ENCODE measurements at regions not wholly inside any gene's neighbourhood (a gene's known extent, or its start where the extent isn't known, plus 50 kb on each side); places are given as distances from the start of the nearest gene placed in this dataset.
"Not testable (repeated sequence)": the region's sequence is repeated elsewhere in the genome, so short reads cannot be mapped to it uniquely, and the experiment has no call there.

DNA sequence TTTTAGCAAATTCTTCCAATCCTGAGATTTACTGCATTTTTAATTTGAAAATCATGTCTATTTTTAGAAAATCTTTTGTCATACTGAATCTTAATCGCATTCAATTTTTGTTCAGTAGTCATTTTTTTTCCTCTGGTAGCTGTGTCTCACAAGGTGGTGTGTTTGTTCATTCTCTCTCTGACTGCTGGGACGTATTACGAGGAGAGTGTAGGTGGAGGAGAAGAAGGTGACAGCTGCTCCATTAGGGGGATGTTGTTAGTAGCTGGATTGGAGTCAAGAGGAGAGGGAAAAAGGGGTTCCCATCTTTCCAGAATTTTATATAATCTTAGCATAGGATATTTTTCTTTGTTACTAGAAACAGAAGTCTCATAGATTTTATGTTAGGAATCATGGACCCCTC, 804.2 kb downstream of the PRIM2 start:
- DNase-seq: not testable (repeated sequence)

- DNase-seq: not testable (repeated sequence)
These were observed 806.3 kb downstream of the PRIM2 start for GRCh38 chr6:58123770-58124169.

DNA sequence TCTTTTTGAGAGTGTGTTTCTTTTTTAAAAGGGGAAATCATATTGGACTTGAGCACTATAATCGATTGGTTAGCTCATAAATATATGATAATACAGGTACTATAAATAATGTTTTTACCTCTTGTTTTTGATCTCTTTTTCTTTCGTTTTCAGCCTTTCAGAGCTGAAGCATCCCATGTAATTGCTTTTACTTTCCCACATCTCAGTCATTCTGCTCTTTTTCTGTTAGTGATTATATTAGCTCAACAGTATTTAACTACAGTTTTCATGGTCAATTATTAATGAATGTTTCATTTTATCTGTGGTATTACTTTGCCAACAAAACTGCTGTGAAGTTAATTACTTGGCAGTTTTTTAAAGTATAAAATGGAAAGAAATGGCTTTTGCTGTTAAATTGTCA, 811.1 kb downstream of the PRIM2 start:
- DNase-seq: not testable (repeated sequence)

GRCh38 chr6:58129098-58129497, 811.7 kb downstream of the PRIM2 start:
- DNase-seq: not testable (repeated sequence)

DNA sequence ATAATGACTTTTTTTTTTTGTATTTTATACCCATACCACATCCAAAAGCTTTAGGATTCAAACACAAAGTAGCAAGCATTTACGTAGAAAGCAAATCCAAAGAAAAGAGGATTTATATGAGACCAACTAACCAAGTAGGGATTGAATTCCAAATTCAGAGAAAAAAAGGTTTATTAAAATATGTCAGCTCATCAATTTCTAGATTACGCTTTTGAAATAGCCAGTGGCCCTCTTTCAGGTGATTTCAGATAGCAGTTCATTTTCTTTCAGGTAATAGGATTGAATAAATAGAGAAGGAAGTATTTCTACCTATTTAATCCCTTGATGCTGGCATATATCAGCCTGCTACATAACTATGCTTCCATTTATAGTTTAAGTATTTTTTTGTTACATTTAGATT, 822.3 kb downstream of the PRIM2 start:
- DNase-seq: not testable (repeated sequence)

DNA sequence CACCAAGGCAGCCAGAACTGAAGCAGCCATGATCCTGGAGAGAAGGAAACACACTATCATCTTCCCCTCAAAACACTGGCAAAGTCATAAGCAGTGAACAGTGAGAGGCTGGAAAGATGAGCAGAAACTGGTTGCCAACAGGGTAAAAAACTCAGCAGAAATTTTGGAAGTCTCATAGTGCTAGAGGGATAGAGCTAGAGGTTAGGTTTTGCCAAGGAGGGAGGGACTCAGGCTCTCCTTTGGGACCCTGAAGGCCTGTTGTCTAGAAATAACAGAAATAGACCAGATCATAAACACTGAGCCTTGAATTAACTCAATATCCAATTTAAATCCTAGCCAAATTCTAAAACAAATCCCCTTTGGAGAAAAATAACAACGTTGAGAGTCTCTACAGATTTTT, 853.6 kb downstream of the PRIM2 start:
- DNase-seq: not testable (repeated sequence)

GRCh38 chr6:58181557-58182065, 864.2 kb downstream of the PRIM2 start:
- DNase-seq: not testable (repeated sequence)

DNA sequence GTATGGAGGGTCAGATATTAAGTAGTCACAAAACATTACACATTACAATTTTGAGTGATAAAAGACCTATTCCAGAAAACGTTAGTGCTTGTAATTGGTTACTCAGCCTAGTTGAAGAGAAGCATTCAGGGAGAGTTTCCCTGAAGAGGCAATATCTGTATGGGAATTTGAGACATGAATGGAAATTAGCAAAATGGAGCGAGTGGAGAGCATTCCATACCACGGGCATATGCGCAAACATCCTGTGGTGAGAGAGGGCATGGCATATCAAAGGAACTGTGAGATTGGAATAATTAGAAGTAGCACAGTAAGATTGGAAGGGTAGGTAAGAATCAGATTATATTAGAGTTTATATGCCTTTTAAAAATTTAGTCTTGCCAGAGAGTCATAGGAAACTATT, 867.9 kb downstream of the PRIM2 start:
- DNase-seq: not testable (repeated sequence)

DNA sequence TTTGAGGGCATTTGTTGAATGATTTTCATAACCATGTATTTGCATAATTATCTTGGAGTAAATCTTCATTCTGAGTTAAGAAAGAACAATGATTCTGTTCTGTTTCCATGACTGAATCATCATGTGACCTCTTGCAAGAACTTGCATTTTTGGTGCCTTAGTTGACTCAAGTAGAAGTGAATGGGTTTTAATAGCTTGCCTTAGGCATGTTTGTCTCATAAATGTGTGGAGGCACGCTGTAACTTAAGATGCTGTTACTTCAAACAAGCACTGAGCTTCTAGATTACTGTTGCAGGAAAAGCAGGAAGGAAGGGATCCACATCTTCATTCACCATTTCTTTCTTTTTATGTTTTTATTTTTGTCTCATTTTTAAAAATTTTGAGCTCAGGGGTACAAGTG, 875.8 kb downstream of the PRIM2 start:
- not testable (repeated sequence) for DNase-seq

GRCh38 chr6:58198301-58198700, 880.9 kb downstream of the PRIM2 start:
- no peak for DNase-seq

DNA sequence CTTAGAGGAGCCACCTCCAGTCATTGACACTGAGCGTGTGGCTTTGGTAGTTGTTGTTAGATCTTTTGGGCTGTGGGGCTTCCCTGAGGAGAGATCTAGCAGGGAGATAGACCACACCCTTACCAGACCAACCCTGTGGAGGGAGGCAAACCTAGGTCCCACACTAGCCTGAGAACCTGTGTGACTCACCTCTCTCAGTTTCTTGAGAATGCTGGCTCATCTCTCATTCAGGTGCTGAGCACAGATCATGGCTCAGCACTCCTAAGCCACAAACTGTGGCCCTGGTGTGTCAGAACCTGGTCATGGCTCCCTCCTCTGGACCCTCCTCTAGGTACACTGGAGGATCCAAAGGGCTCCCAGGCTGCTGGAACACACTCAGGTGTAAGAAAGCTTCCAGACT, 919.7 kb downstream of the PRIM2 start:
- not testable (repeated sequence) for DNase-seq

GRCh38 chr6:58238421-58238820, 921.0 kb downstream of the PRIM2 start:
- DNase-seq: not testable (repeated sequence)

GRCh38 chr6:58257625-58258024, 940.2 kb downstream of the PRIM2 start:
- not testable (repeated sequence) for DNase-seq

DNA sequence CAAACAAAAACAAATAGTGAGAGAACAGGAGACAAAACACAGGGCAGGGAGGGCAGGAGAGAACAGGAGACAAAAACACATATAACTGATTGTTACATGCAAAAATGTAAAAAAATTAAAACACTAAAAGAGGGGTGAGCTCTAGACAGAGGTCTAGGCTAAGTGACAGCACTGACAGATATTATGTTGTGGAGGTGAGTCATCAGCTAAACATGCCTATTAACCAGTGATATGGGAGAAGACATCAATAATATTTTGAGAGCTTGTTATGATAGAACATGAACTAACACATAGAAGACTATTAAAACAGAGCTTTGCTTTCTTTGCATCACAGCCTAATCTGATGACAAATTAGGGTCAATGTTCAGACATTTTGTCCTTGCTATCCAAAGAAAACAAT, 972.7 kb downstream of the PRIM2 start:
- no peak for DNase-seq

DNA sequence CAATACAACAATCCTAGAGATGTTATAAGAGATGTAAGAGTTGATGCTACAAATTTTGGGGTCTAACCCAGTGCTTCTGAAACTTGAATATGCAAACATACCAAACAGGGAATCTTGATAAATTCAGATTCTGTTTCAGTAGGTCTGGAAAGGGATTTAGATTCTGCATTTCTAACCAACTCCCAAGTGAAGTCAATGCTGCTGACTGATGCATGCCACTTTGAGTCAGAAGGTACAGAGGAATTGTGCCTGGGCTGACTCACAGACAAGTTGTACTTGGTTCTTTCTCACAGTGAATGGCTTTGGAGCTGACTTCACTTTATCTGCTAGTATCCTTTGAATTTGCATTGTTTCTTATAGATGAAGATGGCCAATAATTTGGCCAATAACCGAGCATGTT, 973.9 kb downstream of the PRIM2 start:
- not testable (repeated sequence) for DNase-seq

DNA sequence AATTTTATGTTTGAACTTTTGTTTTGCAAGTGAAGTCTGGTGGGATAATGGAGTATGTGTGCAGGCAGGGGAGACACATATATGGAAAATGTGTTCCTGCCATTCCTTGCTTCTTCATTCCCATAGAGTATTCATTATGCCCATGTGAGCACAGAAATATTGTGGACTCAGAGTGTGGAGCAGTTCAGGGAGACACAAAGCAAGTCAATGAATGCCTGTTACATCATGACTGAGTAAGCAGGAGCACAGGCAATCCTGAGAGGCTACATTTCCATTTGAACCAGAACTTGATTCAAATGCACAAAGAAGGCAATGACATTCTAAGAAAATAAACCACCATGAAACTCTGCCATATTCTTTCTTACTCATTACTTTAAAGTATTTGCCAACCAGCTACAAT, 990.5 kb downstream of the PRIM2 start:
- DNase-seq: not testable (repeated sequence)

- DNase-seq: not testable (repeated sequence)
These were observed 1014.7 kb downstream of the PRIM2 start for GRCh38 chr6:58332108-58332507.

- not testable (repeated sequence) for DNase-seq
These were observed 1024.9 kb downstream of the PRIM2 start for GRCh38 chr6:58342287-58342686.

DNA sequence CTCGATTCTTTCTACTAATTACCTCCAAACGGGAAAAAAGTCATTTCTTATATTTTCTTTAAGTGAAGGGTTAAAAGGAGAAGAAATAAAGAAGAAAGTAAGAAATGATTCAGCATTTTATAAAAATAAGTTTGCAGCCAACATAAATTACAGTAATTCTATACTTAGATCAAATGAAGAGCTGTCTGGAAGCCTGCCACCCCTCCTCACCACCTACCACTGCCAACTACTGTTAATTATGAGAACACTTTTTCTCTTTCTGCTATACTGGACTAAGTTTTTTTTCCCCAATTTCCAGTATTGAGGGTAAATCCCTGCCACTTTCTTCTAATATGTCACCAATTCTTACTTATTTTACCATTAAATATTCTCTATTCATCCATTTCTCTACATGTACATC, 1030.1 kb downstream of the PRIM2 start:
- DNase-seq: not testable (repeated sequence)

- not testable (repeated sequence) for DNase-seq
These were observed 1034.2 kb downstream of the PRIM2 start for GRCh38 chr6:58351619-58352018.

GRCh38 chr6:58358452-58358851, 1041.0 kb downstream of the PRIM2 start:
- DNase-seq: not testable (repeated sequence)

- not testable (repeated sequence) for DNase-seq
These were observed 1048.4 kb downstream of the PRIM2 start for GRCh38 chr6:58365856-58366255.

DNA sequence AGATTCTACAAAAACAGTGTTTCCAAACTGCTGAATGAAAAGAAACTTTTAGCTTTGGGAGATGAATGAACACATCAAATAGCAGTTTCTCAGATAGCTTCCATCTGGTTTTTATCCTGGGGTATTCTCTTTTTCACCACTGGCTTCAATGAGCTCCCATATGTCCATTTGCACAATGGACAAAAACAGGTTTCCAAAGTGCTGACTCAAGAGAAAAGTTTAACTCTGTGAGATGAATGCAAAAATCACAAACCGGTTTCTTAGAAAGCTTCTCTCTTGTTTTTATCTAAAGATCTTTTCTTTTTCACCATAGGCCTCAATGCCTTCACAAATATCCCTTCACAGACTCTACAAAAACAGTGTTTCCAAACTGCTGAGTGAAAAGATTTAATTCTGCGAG, 1089.2 kb downstream of the PRIM2 start:
- DNase-seq: not testable (repeated sequence)

GRCh38 chr6:58419321-58419720, 1101.9 kb downstream of the PRIM2 start:
- no peak for DNase-seq
